ENCODE measurements at regions not wholly inside any gene's neighbourhood (a gene's known extent, or its start where the extent isn't known, plus 50 kb on each side); places are given as distances from the start of the nearest gene placed in this dataset.

DNA sequence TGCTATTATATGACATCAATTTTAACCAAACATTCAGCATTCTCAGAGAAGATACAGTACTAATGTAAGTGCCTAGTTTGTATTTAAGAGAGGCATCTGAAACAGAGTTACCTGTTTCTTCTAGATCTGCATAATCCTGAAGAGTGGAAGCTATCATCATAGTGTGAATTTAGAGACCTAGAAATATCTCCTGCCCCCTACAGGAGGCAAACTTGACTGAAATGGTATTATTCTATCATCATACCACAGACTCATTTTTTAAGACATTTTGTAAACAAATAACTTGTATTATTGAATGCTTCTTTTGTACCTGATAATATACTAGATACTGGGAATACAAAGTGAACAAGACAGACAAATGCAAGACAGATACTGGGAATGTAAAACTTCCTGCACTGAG, 216.8 kb upstream of the RPS23 start:
- TF ChIP-seq, protein P1, sequence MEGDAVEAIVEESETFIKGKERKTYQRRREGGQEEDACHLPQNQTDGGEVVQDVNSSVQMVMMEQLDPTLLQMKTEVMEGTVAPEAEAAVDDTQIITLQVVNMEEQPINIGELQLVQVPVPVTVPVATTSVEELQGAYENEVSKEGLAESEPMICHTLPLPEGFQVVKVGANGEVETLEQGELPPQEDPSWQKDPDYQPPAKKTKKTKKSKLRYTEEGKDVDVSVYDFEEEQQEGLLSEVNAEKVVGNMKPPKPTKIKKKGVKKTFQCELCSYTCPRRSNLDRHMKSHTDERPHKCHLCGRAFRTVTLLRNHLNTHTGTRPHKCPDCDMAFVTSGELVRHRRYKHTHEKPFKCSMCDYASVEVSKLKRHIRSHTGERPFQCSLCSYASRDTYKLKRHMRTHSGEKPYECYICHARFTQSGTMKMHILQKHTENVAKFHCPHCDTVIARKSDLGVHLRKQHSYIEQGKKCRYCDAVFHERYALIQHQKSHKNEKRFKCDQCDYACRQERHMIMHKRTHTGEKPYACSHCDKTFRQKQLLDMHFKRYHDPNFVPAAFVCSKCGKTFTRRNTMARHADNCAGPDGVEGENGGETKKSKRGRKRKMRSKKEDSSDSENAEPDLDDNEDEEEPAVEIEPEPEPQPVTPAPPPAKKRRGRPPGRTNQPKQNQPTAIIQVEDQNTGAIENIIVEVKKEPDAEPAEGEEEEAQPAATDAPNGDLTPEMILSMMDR (IDR thresholded peaks at IDR 0.05) = no peak
- no peak for TF ChIP-seq REST (IDR thresholded peaks at IDR 0.05; ENCODE audit: insufficient read depth in 1 of 2, low read depth in 2 of 2, low read length in 1 of 2)
